ENCODE measurements at regions not wholly inside any gene's neighbourhood (a gene's known extent, or its start where the extent isn't known, plus 50 kb on each side); places are given as distances from the start of the nearest gene placed in this dataset.

- TF ChIP-seq CTCF (IDR thresholded peaks at IDR 0.05) (no peak), POLR2AphosphoS5 (IDR thresholded peaks at IDR 0.05) (no peak)
Measured at GRCh38 chr9:18075253-18075952, 398.6 kb upstream of the ADAMTSL1 start.
